HG03097 (cell line): ENCODE measurements at regions not wholly inside any gene's neighbourhood (a gene's known extent, or its start where the extent isn't known, plus 50 kb on each side); places are given as distances from the start of the nearest gene placed in this dataset.

Experiments used
- ATAC-seq: cut with Tn5 transposase; IDR thresholded peaks from one replicate; pipeline ENCODE4 v1.9.1; 2021; ENCODE audit not compliant: unreplicated experiment, low FRiP score

- no peak for ATAC-seq
These were observed 897.8 kb upstream of the PHF14 start for GRCh38 chr7:10075866-10076265.

DNA sequence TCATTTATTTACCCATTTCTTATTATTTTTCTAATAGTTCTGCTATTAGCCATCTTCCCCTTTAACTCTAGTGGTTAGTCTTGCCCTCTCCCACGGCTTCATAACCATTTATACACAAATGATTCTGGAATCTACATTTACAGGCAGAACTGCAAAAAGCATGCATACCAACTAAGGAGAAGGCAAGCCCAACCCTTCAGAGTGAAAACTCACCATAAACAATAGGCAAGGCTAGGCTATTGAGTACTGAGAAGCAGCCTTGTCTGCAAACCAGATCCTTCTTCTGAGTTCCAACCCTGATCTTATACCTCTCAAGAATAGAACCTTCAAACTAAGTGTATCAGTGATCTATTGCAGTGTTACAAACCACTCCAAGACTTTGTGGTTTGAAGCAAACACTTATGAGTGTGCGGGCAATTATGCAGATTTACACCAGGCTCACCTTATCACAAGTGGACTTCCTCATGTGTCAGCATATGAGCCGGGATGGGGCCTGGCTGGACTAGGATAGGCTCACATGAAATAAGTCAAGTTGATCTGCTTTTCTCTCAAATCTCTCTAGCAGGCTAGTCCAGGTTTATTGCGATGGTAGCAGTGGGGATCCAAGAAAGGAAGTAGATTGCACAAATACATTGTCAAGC, 896.9 kb upstream of the PHF14 start:
- ATAC-seq, result no peak

GRCh38 chr7:10079572-10079971, 894.1 kb upstream of the PHF14 start:
- ATAC-seq, result no peak

DNA sequence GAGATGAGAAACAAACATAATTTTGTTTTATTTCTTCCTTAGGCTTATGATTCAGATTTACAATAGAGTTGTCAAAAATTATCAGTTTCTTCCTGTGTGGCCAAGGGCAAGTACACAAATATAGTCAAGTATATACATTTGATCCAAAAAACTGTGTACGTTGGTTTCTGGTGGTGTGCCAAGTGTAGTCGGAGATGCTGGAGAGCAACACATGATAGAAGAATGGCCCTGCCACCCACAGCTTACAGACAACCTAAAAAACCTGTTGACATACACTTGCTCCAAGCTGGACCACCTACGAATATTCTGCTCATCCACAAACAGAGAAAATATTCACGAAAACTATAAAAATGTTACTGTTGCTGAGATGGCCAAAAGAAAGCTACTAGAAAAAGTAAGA, 890.8 kb upstream of the PHF14 start:
- ATAC-seq, result no peak

DNA sequence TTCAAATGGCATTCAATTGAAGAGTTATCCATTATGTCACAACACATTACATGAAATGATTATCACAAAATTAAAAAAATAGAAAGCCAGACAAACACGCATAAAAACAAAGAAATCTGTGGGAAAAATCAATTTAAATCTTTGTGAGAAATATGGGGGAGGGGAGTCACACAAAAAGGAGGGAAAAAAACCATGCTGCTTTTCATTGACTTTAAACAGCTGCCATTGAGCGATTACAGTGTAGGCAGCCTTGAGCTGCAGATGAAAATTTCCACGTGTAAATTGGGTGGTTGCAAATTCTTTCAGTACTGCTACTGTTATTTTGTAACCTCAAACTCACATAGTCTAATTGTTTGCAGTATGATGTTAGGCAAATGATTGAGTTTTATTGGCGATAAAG, 889.9 kb upstream of the PHF14 start:
- ATAC-seq, result no peak

- no peak for ATAC-seq
These were observed 888.4 kb upstream of the PHF14 start for GRCh38 chr7:10085231-10085630.

DNA sequence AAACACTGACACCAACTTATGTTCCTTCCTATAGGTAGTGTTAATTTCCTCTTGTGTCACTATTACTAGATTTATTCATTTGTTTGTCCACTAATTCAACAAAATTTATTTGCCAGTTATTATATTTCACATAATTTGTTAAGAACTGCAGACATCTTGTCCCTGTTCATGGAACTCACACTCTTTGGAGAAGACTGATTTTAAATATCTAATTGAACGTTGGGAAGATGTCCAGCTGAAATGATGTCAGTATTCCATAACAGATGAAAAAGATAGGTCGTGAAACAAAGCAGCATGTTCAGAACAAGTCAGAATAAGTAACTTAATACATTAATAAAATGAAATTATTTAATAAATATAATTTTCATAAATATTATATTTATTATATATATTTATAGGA, 873.1 kb upstream of the PHF14 start:
- ATAC-seq, result no peak

GRCh38 chr7:10101351-10101750, 872.3 kb upstream of the PHF14 start:
- no peak for ATAC-seq

DNA sequence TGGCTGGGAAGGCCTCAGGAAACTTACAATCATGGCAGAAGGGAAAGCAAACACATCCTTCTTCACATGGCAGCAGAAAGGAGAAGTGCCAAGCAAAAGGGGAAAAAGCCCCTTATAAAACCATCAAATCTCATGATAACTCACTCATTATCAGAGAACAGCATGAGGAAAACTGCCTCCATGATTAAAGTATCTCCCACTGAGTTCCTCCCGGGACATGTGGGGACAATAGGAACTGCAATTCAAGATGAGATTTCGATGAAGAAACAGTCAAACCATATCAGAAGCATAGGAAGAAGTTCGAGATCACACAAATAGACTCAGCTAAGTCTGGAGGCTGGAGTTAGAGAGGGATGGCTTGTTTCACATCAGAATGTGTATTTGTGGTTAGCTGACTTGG, 869.4 kb upstream of the PHF14 start:
- no peak for ATAC-seq

DNA sequence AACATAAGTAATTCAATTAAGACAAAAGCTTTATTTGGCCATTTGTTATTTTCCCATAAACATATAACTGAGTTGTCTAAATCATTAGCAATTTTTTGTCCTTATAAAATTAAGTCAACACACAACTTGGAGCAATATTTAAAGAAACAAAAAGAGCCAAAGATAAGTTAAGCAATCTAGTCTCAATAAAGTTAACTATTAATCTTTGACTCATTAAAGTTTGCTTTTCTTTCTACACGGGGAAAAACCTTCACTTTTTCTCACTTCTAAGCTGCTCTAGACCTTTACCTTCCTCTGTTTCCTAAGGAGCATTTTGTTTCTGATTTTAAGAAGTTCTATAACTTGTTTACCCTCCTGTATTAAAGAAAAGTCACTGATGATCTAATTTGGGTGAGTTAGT, 867.1 kb upstream of the PHF14 start:
- ATAC-seq, result no peak

DNA sequence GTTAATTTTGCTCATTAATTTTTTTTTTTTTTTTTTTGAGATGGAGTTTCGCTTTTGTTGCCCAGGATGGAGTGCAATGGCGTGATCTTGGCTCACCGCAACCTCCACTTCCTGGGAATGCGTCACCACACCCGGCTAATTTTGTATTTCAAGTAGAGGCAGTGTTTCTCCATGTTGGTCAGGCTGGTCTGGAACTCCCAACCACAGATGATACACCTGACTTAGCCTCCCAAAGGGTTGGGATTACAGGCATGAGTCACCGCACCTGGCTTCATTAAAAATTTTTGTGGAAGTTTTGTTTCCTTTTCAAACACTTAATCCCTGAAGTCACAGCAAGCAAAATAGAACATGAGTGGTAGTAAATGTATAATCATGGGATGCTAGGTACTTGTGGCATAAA, 857.2 kb upstream of the PHF14 start:
- ATAC-seq, result no peak

DNA sequence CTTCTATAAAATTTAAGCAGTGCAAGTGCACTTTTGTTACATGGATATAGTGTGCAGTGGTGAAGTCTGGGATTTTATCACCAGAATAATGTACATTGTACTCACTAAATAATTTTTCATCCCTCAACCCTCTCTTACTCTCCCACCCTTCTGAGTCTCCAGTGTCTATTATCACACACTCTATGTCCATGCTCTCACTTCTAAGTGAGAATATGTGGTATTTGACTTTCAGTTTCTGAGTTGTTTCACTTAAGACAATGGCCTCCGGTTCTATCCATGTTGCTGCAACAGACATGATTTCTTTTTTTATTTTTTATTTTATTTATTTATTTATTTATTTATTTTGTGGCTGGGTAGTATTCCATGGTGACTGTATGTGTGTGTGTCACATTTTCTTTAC, 855.9 kb upstream of the PHF14 start:
- ATAC-seq, result no peak

DNA sequence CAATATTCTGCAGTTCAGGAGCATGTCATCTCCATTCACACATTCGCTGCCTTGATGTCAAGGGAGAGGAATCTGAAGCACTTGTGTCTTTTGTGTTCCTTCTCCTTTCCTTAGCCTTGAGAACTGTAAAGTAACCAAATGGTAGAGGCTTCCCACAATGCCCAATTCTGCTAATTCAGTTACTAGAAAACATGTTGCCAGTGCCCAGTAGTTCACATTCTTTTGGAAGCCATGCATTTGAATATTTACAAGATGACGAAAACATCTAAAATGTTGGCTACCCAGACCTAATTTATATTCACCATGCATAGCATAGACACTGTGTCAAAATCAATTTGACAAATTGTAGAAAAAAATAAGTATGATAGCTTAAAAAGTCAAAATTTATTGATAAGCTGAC, 852.7 kb upstream of the PHF14 start:
- no peak for ATAC-seq

GRCh38 chr7:10121631-10122030, 852.0 kb upstream of the PHF14 start:
- no peak for ATAC-seq

GRCh38 chr7:10122551-10123100, 851.0 kb upstream of the PHF14 start:
- no peak for ATAC-seq

DNA sequence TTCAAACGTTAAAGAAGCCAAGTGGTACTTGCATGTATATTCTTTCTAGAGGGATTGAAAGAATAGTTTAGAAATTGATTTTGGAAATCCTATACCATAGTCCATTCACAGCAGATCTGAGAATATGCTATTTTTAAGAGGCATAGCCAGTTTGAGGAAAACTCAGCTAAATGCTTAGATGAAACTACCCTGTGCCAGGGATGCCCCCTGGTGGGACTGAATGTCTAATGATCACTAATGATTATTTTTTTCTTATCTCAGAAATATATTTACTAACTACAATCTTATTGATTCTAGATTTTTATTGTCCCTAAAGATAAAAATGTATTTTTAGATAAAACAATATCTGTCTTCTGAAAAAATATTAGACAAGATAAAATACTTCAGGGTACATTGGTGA, 844.9 kb upstream of the PHF14 start:
- ATAC-seq, result no peak

GRCh38 chr7:10138087-10138854, 835.4 kb upstream of the PHF14 start:
- ATAC-seq, result no peak

- no peak for ATAC-seq
These were observed 827.4 kb upstream of the PHF14 start for GRCh38 chr7:10146271-10146670.

DNA sequence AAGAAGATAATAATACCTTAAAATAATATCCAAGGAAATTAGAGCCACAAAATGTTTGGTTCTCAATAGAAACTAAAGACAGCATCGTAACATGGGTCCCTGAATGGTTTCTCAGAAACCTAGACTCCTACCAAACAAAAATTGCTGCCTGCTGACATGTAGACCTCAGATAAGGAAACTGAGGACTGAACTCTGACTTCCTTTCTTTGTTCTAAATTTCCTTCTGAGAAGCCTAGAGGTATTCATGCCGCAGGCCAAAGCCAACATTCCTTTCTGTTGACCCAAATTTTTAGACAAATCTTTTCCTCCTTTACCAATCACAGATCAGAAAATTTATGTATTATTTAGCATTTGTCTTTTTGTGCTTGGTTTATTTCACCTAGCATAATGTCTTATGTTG, 816.7 kb upstream of the PHF14 start:
- no peak for ATAC-seq

- no peak for ATAC-seq
These were observed 791.7 kb upstream of the PHF14 start for GRCh38 chr7:10181996-10182395.

- ATAC-seq, result no peak
These were observed 781.6 kb upstream of the PHF14 start for GRCh38 chr7:10192074-10192473.

DNA sequence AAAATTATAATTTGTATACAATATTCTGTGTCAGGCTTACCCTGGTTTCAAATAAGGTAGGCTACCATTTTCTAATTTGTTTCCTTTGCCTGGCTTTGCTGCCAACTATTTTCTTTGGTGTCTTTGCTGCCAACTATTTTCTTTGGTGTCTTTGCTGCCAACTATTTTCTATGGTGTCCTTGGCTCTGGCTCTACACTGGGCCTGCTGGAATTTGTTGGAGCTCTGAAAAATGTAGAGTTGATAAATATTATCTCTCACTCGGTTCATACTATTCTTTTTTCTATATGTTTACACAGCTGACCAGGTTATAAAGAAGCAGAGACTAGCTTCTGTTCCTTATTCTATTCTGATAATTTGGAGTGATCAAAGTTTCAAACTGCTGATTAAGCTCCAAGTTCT, 768.0 kb upstream of the PHF14 start:
- ATAC-seq, result no peak
